GM10248 (cell line): ENCODE measurements at regions not wholly inside any gene's neighbourhood (a gene's known extent, or its start where the extent isn't known, plus 50 kb on each side); places are given as distances from the start of the nearest gene placed in this dataset.

Experiments used
- CTCF ChIA-PET: fragments of 300-600 bp; sonication (Branson Sonifier 250); formaldehyde crosslinking; extraction: SDS; loops from one replicate; lab custom pipeline; 2021; ENCODE audit warnings: antibody characterized with exemption; lab: Yijun Ruan, JAX
- POLR2A ChIA-PET: fragments of 350-650 bp; sonication (Branson Sonifier 250); formaldehyde crosslinking; extraction: SDS; loops from one replicate; lab custom pipeline; 2020; ENCODE audit warnings: antibody characterized with exemption; lab: Yijun Ruan, JAX
- DNase-seq: peaks from one replicate; pipeline ENCODE4 v3.0.0; 2012; ENCODE audit errors: extremely low spot score
- CTCF ChIP-seq: IDR thresholded peaks from 2 replicates; pipeline ENCODE4 v1.5.1; 2012; ENCODE audit warnings: mild to moderate bottlenecking, low read depth; ENCODE audit errors: extremely low read depth, missing control alignments, control extremely low read depth

GRCh38 chr4:185950891-185951290, 118.1 kb upstream of the TLR3 start:
- ChIA-PET CTCF (no interaction called here), POLR2A (no interaction called here)
- no peak for DNase-seq
- TF ChIP-seq CTCF: no peak

DNA sequence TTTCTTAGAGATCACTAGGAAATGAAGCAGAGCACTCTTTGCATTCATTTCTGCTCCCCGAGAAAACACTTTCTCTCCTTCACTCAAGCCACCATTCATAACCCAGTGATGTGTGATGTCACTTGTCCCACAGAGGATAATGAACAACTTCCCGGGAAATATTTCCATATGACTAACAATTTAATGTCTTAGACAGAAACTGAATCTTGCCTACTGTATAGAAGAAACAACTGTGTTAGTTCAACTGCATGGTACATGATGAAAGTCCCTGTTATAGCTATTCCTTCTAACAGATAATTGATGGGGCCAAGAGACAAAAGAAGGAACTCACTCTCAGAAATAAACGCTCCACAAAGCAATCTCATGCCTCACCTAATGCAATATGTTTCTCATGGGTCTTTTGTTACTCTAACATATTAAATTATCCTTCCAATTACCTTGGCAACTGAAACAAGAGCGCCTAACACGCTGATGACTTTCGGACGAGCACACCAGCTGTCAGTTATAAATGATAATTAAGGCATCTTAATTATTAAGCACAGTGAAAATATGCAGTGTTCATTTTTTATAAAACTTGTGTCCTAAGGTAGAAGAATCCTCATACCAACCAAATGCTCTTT, 113.7 kb upstream of the TLR3 start:
- POLR2A ChIA-PET: no interaction called here
- no peak for TF ChIP-seq CTCF
- no peak for DNase-seq
- CTCF ChIA-PET: interaction anchor here (1.2 to 1.6 kb wide), 2 partner anchors 11 to 19 kb away, joined by 3 to 6 read pairs; no protein-coding TSS in a partner anchor

DNA sequence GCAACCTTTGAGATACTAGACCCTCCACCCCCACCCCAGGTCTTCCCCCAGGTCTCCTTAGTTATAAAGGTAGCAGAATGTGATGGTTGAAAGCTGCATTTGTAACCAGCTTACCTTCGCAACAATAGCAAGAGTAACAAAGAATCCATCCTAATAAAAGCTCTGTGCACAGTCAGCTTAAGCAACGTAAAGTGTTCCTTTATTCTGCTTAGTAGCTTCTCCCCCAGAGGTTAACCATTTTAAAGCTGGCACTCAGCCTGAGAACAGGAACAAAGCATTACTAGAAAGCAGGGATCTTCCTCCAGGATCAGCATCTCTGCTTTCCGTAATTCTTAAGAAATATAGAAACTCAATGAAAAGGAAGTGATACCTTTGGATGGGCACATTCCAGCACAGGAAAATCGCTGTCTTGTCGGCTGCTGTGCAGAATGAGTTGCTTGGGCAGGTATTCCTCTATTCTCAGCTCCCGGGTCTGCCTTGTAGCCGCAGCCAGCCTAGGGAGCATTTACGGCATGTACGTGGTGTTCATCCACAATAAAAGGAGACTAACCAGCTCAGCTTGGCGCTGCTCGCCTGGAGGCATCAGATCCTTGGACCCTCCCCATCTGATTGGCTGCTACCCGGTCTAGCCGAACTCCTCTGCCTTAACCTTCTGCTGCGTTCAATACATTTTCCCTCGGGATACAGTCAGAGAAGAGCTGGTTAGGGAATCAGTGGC, 113.0 kb upstream of the TLR3 start:
- no peak for TF ChIP-seq CTCF
- no peak for DNase-seq
- POLR2A ChIA-PET: no interaction called here
- CTCF ChIA-PET: interaction anchor here (1.2 to 1.6 kb wide), 2 partner anchors 12 to 18 kb away, joined by 3 to 6 read pairs; no protein-coding TSS in a partner anchor

GRCh38 chr4:185956544-185956940, 112.4 kb upstream of the TLR3 start:
- ChIA-PET CTCF (no interaction called here), POLR2A (no interaction called here)
- no peak for TF ChIP-seq CTCF
- no peak for DNase-seq

- ChIA-PET POLR2A (no interaction called here), CTCF (no interaction called here)
- TF ChIP-seq CTCF: no peak
- no peak for DNase-seq
Observed at GRCh38 chr4:185958094-185958747, 110.7 kb upstream of the TLR3 start.

- TF ChIP-seq CTCF: no peak
- POLR2A ChIA-PET: no interaction called here
- CTCF ChIA-PET: interaction anchor here (0.8 kb wide), 1 partner anchor 8 kb away, joined by 3 read pairs; no protein-coding TSS in a partner anchor
- peak; percentile 18 for DNase-seq
Observed at GRCh38 chr4:185965426-185966384, 103.3 kb upstream of the TLR3 start.
